GM21447 (cell line): ENCODE measurements at regions not wholly inside any gene's neighbourhood (a gene's known extent, or its start where the extent isn't known, plus 50 kb on each side); places are given as distances from the start of the nearest gene placed in this dataset.
"Not testable (repeated sequence)": the region's sequence is repeated elsewhere in the genome, so short reads cannot be mapped to it uniquely, and the experiment has no call there.

Experiments used
- ATAC-seq: cut with Tn5 transposase; IDR thresholded peaks from one replicate; pipeline ENCODE4 v1.9.1; 2021; ENCODE audit not compliant: unreplicated experiment

GRCh38 chr18:8912348-8913326 lies 189.9 kb upstream of the NDUFV2 start:
- ATAC-seq, result peak; percentile 58

- not testable (repeated sequence) for ATAC-seq
These were observed 188.7 kb upstream of the NDUFV2 start for GRCh38 chr18:8913606-8914403.

GRCh38 chr18:8914404-8915264 lies 187.9 kb upstream of the NDUFV2 start:
- ATAC-seq, result not testable (repeated sequence)

GRCh38 chr18:8920856-8921787 lies 181.4 kb upstream of the NDUFV2 start:
- not testable (repeated sequence) for ATAC-seq

- ATAC-seq, result no peak
These were observed 176.0 kb upstream of the NDUFV2 start for GRCh38 chr18:8926464-8926863.

- no peak for ATAC-seq
These were observed 174.5 kb upstream of the NDUFV2 start for GRCh38 chr18:8928044-8928443.

GRCh38 chr18:8928847-8929780 lies 173.4 kb upstream of the NDUFV2 start:
- ATAC-seq, result no peak

- ATAC-seq, result no peak
These were observed 171.4 kb upstream of the NDUFV2 start for GRCh38 chr18:8930990-8931616.

- ATAC-seq, result no peak
These were observed 169.6 kb upstream of the NDUFV2 start for GRCh38 chr18:8932866-8933265.

- no peak for ATAC-seq
These were observed 168.7 kb upstream of the NDUFV2 start for GRCh38 chr18:8933714-8934284.

GRCh38 chr18:8935346-8935745 lies 167.2 kb upstream of the NDUFV2 start:
- ATAC-seq, result not testable (repeated sequence)

- no peak for ATAC-seq
These were observed 165.9 kb upstream of the NDUFV2 start for GRCh38 chr18:8936619-8937018.

- no peak for ATAC-seq
These were observed 165.1 kb upstream of the NDUFV2 start for GRCh38 chr18:8937160-8938094.

GRCh38 chr18:8938817-8939216 lies 163.7 kb upstream of the NDUFV2 start:
- ATAC-seq, result no peak

- ATAC-seq, result no peak
These were observed 160.2 kb upstream of the NDUFV2 start for GRCh38 chr18:8942021-8942908.
